Effector memory CD4-positive, alpha-beta T cell (primary cell): ENCODE measurements at regions not wholly inside any gene's neighbourhood (a gene's known extent, or its start where the extent isn't known, plus 50 kb on each side); places are given as distances from the start of the nearest gene placed in this dataset.

Source experiments
- DNase-seq, 3 donors: peaks; one replicate each; pipeline ENCODE4 v3.0.0-alpha.2; 2020
- H3K27ac ChIP-seq: 2 replicates; pipeline ENCODE4 v1.7.0; 2013; ENCODE audit warnings: mild to moderate bottlenecking, low read length, moderate library complexity; ENCODE audit not compliant: insufficient read depth, poor library complexity, severe bottlenecking
- H3K27me3 ChIP-seq: replicated peaks from 2 replicates; pipeline ENCODE4 v1.7.0; 2013; ENCODE audit warnings: mild to moderate bottlenecking, low read length; ENCODE audit not compliant: insufficient read depth, control insufficient read depth, poor library complexity, severe bottlenecking
- H3K36me3 ChIP-seq: 2 replicates; pipeline ENCODE4 v1.7.0; 2013; ENCODE audit warnings: mild to moderate bottlenecking, low read length, moderate library complexity; ENCODE audit not compliant: control insufficient read depth, insufficient read depth
- H3K4me1 ChIP-seq: 2 replicates; pipeline ENCODE4 v1.7.0; 2013; ENCODE audit warnings: low read length, mild to moderate bottlenecking; ENCODE audit not compliant: control insufficient read depth, insufficient read depth, poor library complexity, severe bottlenecking
- H3K4me3 ChIP-seq: 2 replicates; pipeline ENCODE4 v1.7.0; 2013; ENCODE audit warnings: low read length, low read depth, mild to moderate bottlenecking; ENCODE audit not compliant: insufficient read depth, poor library complexity, severe bottlenecking
- H3K9me3 ChIP-seq: 2 replicates; pipeline ENCODE4 v1.7.0; 2013; ENCODE audit warnings: mild to moderate bottlenecking, low read length, moderate library complexity; ENCODE audit not compliant: control insufficient read depth

DNA sequence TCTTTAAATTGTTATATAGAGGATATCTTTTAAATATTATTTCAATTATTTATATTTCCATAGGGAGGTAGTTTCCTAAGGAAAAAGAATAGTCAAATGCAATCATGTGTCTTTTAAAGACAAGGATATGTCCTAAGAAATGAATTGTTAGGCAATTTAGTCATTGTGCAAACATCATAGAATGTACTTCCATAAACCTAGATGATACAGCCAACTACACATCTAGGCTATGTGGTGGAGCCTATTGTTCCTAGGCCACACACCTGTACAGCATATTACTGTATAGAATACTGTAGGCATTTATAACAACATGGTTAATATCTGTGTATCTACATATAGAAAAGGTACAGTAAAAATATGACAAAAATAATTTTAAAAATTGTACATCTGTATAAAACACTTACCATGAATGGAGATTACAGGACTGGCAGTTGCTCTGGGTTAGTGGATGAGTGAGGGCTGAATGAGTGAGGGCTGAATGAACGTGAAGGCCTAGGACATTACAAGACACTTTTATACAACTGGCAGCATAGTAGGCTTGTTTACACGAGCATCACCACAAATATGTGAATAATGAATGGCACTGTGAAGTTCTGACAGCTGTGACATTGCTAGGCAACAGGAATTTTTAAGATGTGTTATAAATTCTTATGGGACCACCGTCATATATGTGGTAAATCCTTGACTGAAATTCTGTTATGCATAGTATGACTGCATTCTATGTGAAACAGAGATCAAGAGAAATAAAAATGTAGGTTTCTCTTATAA is 1879.0 kb upstream of the RAG2 start:
- H3K4me1 ChIP-seq, result no peaks in the 10 kb centered on the region
- no peak overlapping the region for H3K27ac ChIP-seq
- no peaks in the 10 kb centered on the region for H3K36me3 ChIP-seq
- H3K4me3 ChIP-seq, result no peak overlapping the region
- no peaks in the 10 kb centered on the region for H3K27me3 ChIP-seq
- DNase-seq, result no peak
- H3K9me3 ChIP-seq, result no peaks in the 10 kb centered on the region

GRCh38 chr11:38461751-38462150 is 1863.7 kb upstream of the RAG2 start:
- Histone ChIP-seq H3K9me3 (no peaks in the 10 kb centered on the region), H3K4me3 (no peak overlapping the region), H3K4me1 (no peaks in the 10 kb centered on the region), H3K27ac (no peak overlapping the region), H3K36me3 (no peaks in the 10 kb centered on the region), H3K27me3 (no peaks in the 10 kb centered on the region)
- no peak for DNase-seq

- Histone ChIP-seq H3K27me3 (no peaks in the 10 kb centered on the region), H3K27ac (no peak overlapping the region), H3K36me3 (no peaks in the 10 kb centered on the region), H3K9me3 (no peaks in the 10 kb centered on the region), H3K4me1 (no peaks in the 10 kb centered on the region), H3K4me3 (no peak overlapping the region)
- no peak for DNase-seq
These were observed 1862.9 kb upstream of the RAG2 start for GRCh38 chr11:38460896-38461295.

DNA sequence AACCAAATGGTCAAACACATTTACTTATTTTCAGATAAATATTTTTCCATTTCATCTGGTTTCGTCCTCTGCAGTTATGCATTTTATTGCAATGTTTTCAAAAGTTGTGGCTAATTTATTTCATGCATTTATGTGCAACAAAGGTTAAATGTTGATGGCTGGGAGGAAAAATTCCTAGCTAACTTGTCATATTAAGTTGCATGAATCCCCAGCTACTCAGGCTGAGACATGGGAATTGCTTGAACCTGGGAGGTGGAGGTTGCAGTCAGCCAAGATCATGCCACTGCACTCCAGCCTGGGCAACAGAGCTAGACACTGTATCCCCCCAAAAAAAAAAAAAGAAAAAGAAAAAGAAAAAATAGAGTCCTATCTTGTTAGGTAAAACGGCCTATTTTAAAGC is 1862.4 kb upstream of the RAG2 start:
- Histone ChIP-seq H3K9me3 (no peaks in the 10 kb centered on the region), H3K27me3 (no peaks in the 10 kb centered on the region), H3K4me3 (no peak overlapping the region), H3K4me1 (no peaks in the 10 kb centered on the region), H3K36me3 (no peaks in the 10 kb centered on the region), H3K27ac (no peak overlapping the region)
- no peak for DNase-seq

DNA sequence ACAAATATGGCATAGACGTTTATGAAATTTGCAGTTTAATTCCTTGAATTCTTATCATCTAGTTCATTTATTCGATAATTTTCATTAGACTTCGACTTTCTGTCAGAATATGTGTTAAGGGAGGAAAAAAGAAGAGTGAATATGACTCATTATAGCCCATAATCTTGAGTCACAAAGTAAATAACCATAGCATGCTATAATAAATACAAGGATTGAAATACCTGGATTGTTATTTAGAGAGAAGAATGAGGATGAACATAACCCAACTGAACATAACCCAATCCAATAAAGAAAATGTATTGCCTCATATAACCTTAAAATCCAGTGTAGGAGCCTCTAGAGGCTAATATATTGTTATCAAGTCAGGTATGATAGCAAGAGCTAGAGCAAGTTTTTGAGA is 1858.3 kb upstream of the RAG2 start:
- no peak for DNase-seq
- Histone ChIP-seq H3K27me3 (no peaks in the 10 kb centered on the region), H3K4me1 (no peaks in the 10 kb centered on the region), H3K36me3 (no peaks in the 10 kb centered on the region), H3K4me3 (no peak overlapping the region), H3K9me3 (no peaks in the 10 kb centered on the region), H3K27ac (no peak overlapping the region)

DNA sequence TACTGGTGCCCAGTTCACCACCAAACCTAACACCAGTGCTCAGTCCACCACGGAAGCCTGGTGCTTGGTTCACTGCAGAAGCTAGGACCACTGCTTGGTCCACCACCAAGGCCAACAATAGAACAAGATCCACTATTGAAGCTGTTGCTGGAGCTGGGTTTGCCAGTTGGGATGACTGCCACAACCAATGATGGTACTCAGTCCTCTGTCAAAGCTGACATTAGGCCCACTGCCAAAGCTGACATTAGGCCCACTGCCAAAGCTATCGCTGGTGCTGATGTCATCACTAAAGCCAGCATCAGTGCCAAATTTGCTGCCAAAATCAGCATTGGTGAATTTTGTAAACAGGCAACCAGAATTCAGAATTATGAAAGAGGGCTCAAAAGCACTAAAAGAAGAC is 1850.2 kb upstream of the RAG2 start:
- no peaks in the 10 kb centered on the region for H3K4me1 ChIP-seq
- no peak for DNase-seq
- H3K9me3 ChIP-seq, result no peaks in the 10 kb centered on the region
- H3K4me3 ChIP-seq, result no peak overlapping the region
- H3K27me3 ChIP-seq, result no peaks in the 10 kb centered on the region
- no peaks in the 10 kb centered on the region for H3K36me3 ChIP-seq
- no peak overlapping the region for H3K27ac ChIP-seq

DNA sequence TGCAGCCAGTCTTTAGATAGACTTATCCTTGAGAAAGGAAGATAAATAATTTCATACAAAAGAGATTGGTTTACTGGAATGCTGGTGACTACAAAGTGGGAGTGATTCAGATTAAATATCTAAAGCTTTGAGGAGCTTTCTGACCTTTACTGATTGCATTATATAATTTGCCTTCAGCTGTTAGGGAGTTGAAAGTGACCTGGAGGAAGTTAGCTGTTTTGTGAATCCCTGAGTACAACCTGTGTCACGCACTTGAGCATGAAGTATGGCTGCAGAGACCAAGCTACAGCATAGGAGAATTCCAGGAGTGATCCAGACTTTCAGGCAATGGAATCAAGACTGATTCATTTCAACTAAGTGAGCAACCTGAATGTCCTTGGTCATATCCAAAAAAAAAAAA is 1848.3 kb upstream of the RAG2 start:
- Histone ChIP-seq H3K9me3 (no peaks in the 10 kb centered on the region), H3K36me3 (no peaks in the 10 kb centered on the region), H3K27ac (no peak overlapping the region), H3K4me3 (no peak overlapping the region), H3K4me1 (no peaks in the 10 kb centered on the region), H3K27me3 (no peaks in the 10 kb centered on the region)
- no peak for DNase-seq

DNA sequence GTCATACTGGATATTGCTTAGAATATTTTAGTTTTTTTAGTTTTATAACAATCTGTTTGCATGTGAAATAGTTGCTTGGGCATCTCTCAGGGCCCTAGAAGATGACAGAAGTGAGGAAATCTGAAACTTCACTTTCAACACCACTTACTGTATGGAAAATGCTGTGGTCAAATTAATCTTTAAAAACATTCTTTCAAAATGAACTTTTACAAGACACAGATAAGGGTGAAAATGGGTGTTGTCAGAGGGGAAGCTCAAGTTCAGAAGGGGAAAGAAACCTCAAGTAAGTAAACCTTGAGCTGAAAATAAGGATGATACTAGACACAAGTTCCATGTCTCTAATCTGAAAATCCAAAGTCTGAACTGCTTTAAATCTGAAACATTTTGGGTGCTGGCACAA is 1840.1 kb upstream of the RAG2 start:
- no peak overlapping the region for H3K27ac ChIP-seq
- no peaks in the 10 kb centered on the region for H3K9me3 ChIP-seq
- no peaks in the 10 kb centered on the region for H3K4me1 ChIP-seq
- no peaks in the 10 kb centered on the region for H3K27me3 ChIP-seq
- H3K4me3 ChIP-seq, result no peak overlapping the region
- no peak for DNase-seq
- no peaks in the 10 kb centered on the region for H3K36me3 ChIP-seq

- no peaks in the 10 kb centered on the region for H3K9me3 ChIP-seq
- H3K4me3 ChIP-seq, result no peak overlapping the region
These were observed 1827.5 kb upstream of the RAG2 start for GRCh38 chr11:38425578-38425977.

DNA sequence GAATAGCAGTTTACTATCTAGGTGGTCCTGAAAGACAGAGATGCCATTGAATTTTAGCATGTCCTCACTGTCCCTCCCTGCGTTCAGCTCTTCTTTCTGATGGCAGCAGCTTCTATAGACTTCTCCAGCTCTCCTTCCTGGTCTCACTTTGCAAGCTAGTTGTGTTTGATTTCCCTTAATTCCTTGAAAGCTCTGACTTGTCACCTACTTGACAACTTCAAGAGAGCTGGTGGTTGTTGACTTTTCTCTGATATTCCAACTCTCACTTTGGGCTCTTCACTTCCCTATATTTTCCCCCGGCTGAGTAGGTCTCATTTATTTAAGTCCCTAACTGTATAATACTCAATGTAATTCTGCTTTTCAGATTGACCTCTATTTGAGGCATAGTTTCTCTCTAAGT is 1825.0 kb upstream of the RAG2 start:
- no peaks in the 10 kb centered on the region for H3K9me3 ChIP-seq

More at GRCh38 chr11:38425578-38425977, 1827.5 kb upstream of the RAG2 start:
- Histone ChIP-seq H3K4me1 (no peaks in the 10 kb centered on the region), H3K27me3 (no peaks in the 10 kb centered on the region), H3K27ac (no peak overlapping the region), H3K36me3 (no peaks in the 10 kb centered on the region)
- DNase-seq, result no peak

More for the DNA sequence above, 1825.0 kb upstream of the RAG2 start:
- no peak for DNase-seq
- H3K4me1 ChIP-seq, result no peaks in the 10 kb centered on the region
- H3K36me3 ChIP-seq, result no peaks in the 10 kb centered on the region
- H3K4me3 ChIP-seq, result no peak overlapping the region
- no peaks in the 10 kb centered on the region for H3K27me3 ChIP-seq
- no peak overlapping the region for H3K27ac ChIP-seq
